ENCODE measurements at regions not wholly inside any gene's neighbourhood (a gene's known extent, or its start where the extent isn't known, plus 50 kb on each side); places are given as distances from the start of the nearest gene placed in this dataset.
"Not testable (repeated sequence)": the region's sequence is repeated elsewhere in the genome, so short reads cannot be mapped to it uniquely, and the experiment has no call there.

GRCh38 chr17:46460129-46460528 is 52.1 kb upstream of the LRRC37A2 start:
- H3K4me1 ChIP-seq; H3K27ac ChIP-seq; intact Hi-C loops (cut with DNase I); H3K27me3 ChIP-seq; DNase-seq; H3K4me3 ChIP-seq; H3K9me3 ChIP-seq; H3K36me3 ChIP-seq: not testable (repeated sequence)

- intact Hi-C loops (cut with DNase I); H3K4me1 ChIP-seq; H3K36me3 ChIP-seq: not testable (repeated sequence)
Observed at GRCh38 chr17:46455069-46455468, 57.2 kb upstream of the LRRC37A2 start.

GRCh38 chr17:46454572-46454971 is 57.7 kb upstream of the LRRC37A2 start:
- H3K4me3 ChIP-seq; H3K36me3 ChIP-seq; H3K4me1 ChIP-seq; H3K9me3 ChIP-seq; intact Hi-C loops (cut with DNase I); DNase-seq; H3K27me3 ChIP-seq; H3K27ac ChIP-seq: not testable (repeated sequence)

More at GRCh38 chr17:46455069-46455468, 57.2 kb upstream of the LRRC37A2 start:
- not testable (repeated sequence) for H3K4me3 ChIP-seq, H3K27me3 ChIP-seq, DNase-seq, H3K27ac ChIP-seq, H3K9me3 ChIP-seq
- no CpG with 5 or more reads among the region's 2 CpGs for WGBS, 2 donors

- H3K36me3 ChIP-seq; DNase-seq; H3K9me3 ChIP-seq; H3K27me3 ChIP-seq; H3K4me3 ChIP-seq; H3K27ac ChIP-seq; intact Hi-C loops (cut with DNase I); H3K4me1 ChIP-seq: not testable (repeated sequence)
- WGBS, 2 donors, result no CpG with 5 or more reads among the region's 4 CpGs
Observed at GRCh38 chr17:46453077-46453476, 59.2 kb upstream of the LRRC37A2 start.

GRCh38 chr17:46445849-46446248 is 66.4 kb upstream of the LRRC37A2 start:
- DNase-seq; H3K27ac ChIP-seq; H3K9me3 ChIP-seq; H3K4me3 ChIP-seq; intact Hi-C loops (cut with DNase I); H3K27me3 ChIP-seq; H3K36me3 ChIP-seq; H3K4me1 ChIP-seq: not testable (repeated sequence)
- WGBS, 2 donors, result no CpG with 5 or more reads among the region's 2 CpGs

GRCh38 chr17:46445411-46445810 is 66.9 kb upstream of the LRRC37A2 start:
- WGBS, 2 donors, result no CpG with 5 or more reads among the region's 1 CpG
- H3K27me3 ChIP-seq; intact Hi-C loops (cut with DNase I); H3K4me1 ChIP-seq; H3K36me3 ChIP-seq; H3K4me3 ChIP-seq; H3K27ac ChIP-seq; DNase-seq; H3K9me3 ChIP-seq: not testable (repeated sequence)

GRCh38 chr17:46442153-46442552 is 70.1 kb upstream of the LRRC37A2 start:
- DNase-seq; H3K4me1 ChIP-seq; H3K27ac ChIP-seq; intact Hi-C loops (cut with DNase I); H3K4me3 ChIP-seq; H3K36me3 ChIP-seq; H3K27me3 ChIP-seq; H3K9me3 ChIP-seq: not testable (repeated sequence)
- WGBS, 2 donors, result no CpG with 5 or more reads among the region's 4 CpGs

- H3K27me3 ChIP-seq; DNase-seq; H3K4me1 ChIP-seq; H3K36me3 ChIP-seq; H3K27ac ChIP-seq; H3K4me3 ChIP-seq; intact Hi-C loops (cut with DNase I); H3K9me3 ChIP-seq: not testable (repeated sequence)
- no CpG with 5 or more reads among the region's 5 CpGs for WGBS, 2 donors
Observed at GRCh38 chr17:46440665-46441064, 71.6 kb upstream of the LRRC37A2 start.

GRCh38 chr17:46434450-46435062 is 73.0 kb upstream of the ARL17B start:
- DNase-seq; H3K27ac ChIP-seq; H3K27me3 ChIP-seq; H3K36me3 ChIP-seq; H3K4me1 ChIP-seq; H3K9me3 ChIP-seq; intact Hi-C loops (cut with DNase I); H3K4me3 ChIP-seq: not testable (repeated sequence)
- WGBS, 2 donors, result no CpG with 5 or more reads among the region's 7 CpGs

GRCh38 chr17:46430300-46430699 is 68.7 kb upstream of the ARL17B start:
- H3K27ac ChIP-seq; H3K27me3 ChIP-seq; H3K4me1 ChIP-seq; DNase-seq; H3K36me3 ChIP-seq; H3K9me3 ChIP-seq; H3K4me3 ChIP-seq; intact Hi-C loops (cut with DNase I): not testable (repeated sequence)
- no CpG with 5 or more reads among the region's 2 CpGs for WGBS, 2 donors

GRCh38 chr17:46429675-46430074 is 68.1 kb upstream of the ARL17B start:
- intact Hi-C loops (cut with DNase I); DNase-seq; H3K27me3 ChIP-seq; H3K9me3 ChIP-seq; H3K4me1 ChIP-seq; H3K27ac ChIP-seq; H3K4me3 ChIP-seq; H3K36me3 ChIP-seq: not testable (repeated sequence)
- WGBS, 2 donors, result no CpG with 5 or more reads among the region's 2 CpGs

All from sigmoid colon (tissue), 6 donors.